HepG2 (cell line): ENCODE measurements at regions not wholly inside any gene's neighbourhood (a gene's known extent, or its start where the extent isn't known, plus 50 kb on each side); places are given as distances from the start of the nearest gene placed in this dataset.

ENCODE experiments used
- ATAC-seq: fragments of 200-7000 bp; cut with Tn5 transposase; 3 replicates; pipeline ENCODE4 v1.9.1; 2020; ENCODE audit warnings: mild to moderate bottlenecking, moderate library complexity
- BruUV-seq: library from RNA; stranded (reverse); fragments of 400-500 nt; replicated peaks from 2 replicates; lab custom pipeline; 2021; lab: Mats Ljungman, UMichigan
- CTCF ChIA-PET: fragments of 300-600 bp; formaldehyde crosslinking; extraction: SDS; loops from one replicate; lab custom pipeline; 2021; ENCODE audit warnings: low total read pairs, inconsistent platforms, low intra/inter-chr PET ratio; lab: Yijun Ruan, JAX
- POLR2A ChIA-PET: fragments of 350-600 bp; sonication (Branson Sonifier 250); formaldehyde crosslinking; loops from one replicate; lab custom pipeline; 2020; ENCODE audit warnings: antibody characterized with exemption, inconsistent platforms; lab: Yijun Ruan, JAX
- DNase-seq: peaks from one replicate; pipeline ENCODE4 v3.0.0-alpha.2; 2015; ENCODE audit warnings: low spot score
- FAIRE-seq: peaks from 3 replicates; lab custom pipeline; 2011; peaks lifted over from hg19 to GRCh38; lab: Jason Lieb, UNC
- H2AFZ ChIP-seq: one replicate; pipeline ENCODE4 v1.6.1; 2011; ENCODE audit warnings: low read length, inconsistent platforms
- H3K27ac ChIP-seq: fragments of 300-600 bp; 3 replicates; pipeline ENCODE4 v1.8.0; 2011; ENCODE audit warnings: mixed run types, mild to moderate bottlenecking, mixed read lengths, low read length, inconsistent platforms; ENCODE audit not compliant: insufficient read depth; ENCODE audit errors: extremely low read length
- H3K27me3 ChIP-seq, 2 experiments: fragments of 200-600 bp in 1 of 2; 2 replicates in 1 of 2; 3 replicates in 1 of 2; pipeline versions ENCODE4 v1.6.0 to v1.8.0; 2011; ENCODE audit warnings: low read length in 2 of 2, mild to moderate bottlenecking in 2 of 2, moderate library complexity in 2 of 2, inconsistent platforms in 1 of 2; ENCODE audit not compliant: insufficient read depth in 2 of 2, control insufficient read depth in 1 of 2
- H3K36me3 ChIP-seq, 2 experiments: fragments of 200-600 bp in 1 of 2; replicated peaks in 1 of 2; 2 replicates in 1 of 2; 3 replicates in 1 of 2; pipeline versions ENCODE4 v1.5.1 to v1.8.0; 2011; ENCODE audit warnings: low read length in 2 of 2, inconsistent platforms in 1 of 2; ENCODE audit not compliant: insufficient read depth in 2 of 2, control insufficient read depth in 1 of 2
- H3K4me1 ChIP-seq: 2 replicates; pipeline ENCODE4 v1.5.1; 2012; ENCODE audit warnings: low read length, inconsistent platforms; ENCODE audit not compliant: insufficient read depth
- H3K4me2 ChIP-seq: 2 replicates; pipeline ENCODE4 v1.6.0; 2011; ENCODE audit warnings: low read depth, low read length, inconsistent platforms
- H3K4me3 ChIP-seq, 3 experiments: fragments of 200-600 bp in 1 of 3; sonication (generic), shearing (Covaris generic) in 1 of 3; replicated peaks in 1 of 3; 2 replicates each; pipeline ENCODE4 v1.5.1; 2011 to 2016; ENCODE audit warnings: low read length in 3 of 3, inconsistent platforms in 2 of 3, low read depth in 2 of 3, mild to moderate bottlenecking in 2 of 3, control low read depth in 1 of 3, mixed read lengths in 1 of 3; ENCODE audit not compliant: insufficient read depth in 1 of 3
- H3K79me2 ChIP-seq: one replicate; pipeline ENCODE4 v1.6.1; 2011; ENCODE audit warnings: low read length, inconsistent platforms; ENCODE audit not compliant: insufficient read depth
- H3K9ac ChIP-seq: 2 replicates; pipeline ENCODE4 v1.6.0; 2011; ENCODE audit warnings: mild to moderate bottlenecking, low read depth, low read length, inconsistent platforms; ENCODE audit not compliant: insufficient read depth
- H3K9me3 ChIP-seq: 2 replicates; pipeline ENCODE4 v1.5.1; 2012; ENCODE audit warnings: mild to moderate bottlenecking, low read length
- H4K20me1 ChIP-seq: 2 replicates; pipeline ENCODE4 v1.6.0; 2011; ENCODE audit warnings: inconsistent platforms, mild to moderate bottlenecking, low read length, moderate library complexity; ENCODE audit not compliant: insufficient read depth
- ATM ChIP-seq: fragments of 450-650 bp; IDR thresholded peaks from 2 replicates; pipeline ENCODE4 v1.7.1; 2017; ENCODE audit warnings: mild to moderate bottlenecking, borderline replicate concordance
- BRCA1 ChIP-seq: sonication (generic); formaldehyde crosslinking; IDR thresholded peaks from 2 replicates; pipeline ENCODE4 v1.4.0; 2020; ENCODE audit warnings: missing genetic modification reagents
- MAFG ChIP-seq: sonication (generic); formaldehyde crosslinking; IDR thresholded peaks from 2 replicates; pipeline ENCODE4 v1.5.1; 2020; ENCODE audit warnings: mild to moderate bottlenecking, missing genetic modification reagents
- PLRG1 ChIP-seq: fragments of 450-650 bp; conservative IDR thresholded peaks from 2 replicates; pipeline ENCODE4 v1.6.1; 2016
- POLR2AphosphoS5 ChIP-seq: IDR thresholded peaks from 2 replicates; pipeline ENCODE4 v1.6.1; 2012; ENCODE audit warnings: low read depth, low read length
- SMC3 ChIP-seq: IDR thresholded peaks from 2 replicates; pipeline ENCODE4 v1.6.1; 2011; ENCODE audit warnings: low read length, improper control_type of control experiment
- TOPORS ChIP-seq: sonication (generic); formaldehyde crosslinking; IDR thresholded peaks from 2 replicates; pipeline ENCODE4 v1.8.0; 2023; ENCODE audit warnings: mild to moderate bottlenecking, missing genetic modification reagents
- ZNF333 ChIP-seq: sonication (generic); formaldehyde crosslinking; IDR thresholded peaks from 2 replicates; pipeline ENCODE4 v1.4.0; 2020; ENCODE audit warnings: mild to moderate bottlenecking, missing genetic modification reagents, borderline replicate concordance
- ZSCAN29 ChIP-seq: sonication (generic); formaldehyde crosslinking; conservative IDR thresholded peaks from 2 replicates; pipeline ENCODE4 v1.4.0; 2020; ENCODE audit warnings: mild to moderate bottlenecking, missing genetic modification reagents
- WGBS: methylation state at CpG from one replicate; pipeline ENCODE4 v1.1.6; 2017; ENCODE audit warnings: low lambda C conversion rate; 5-methylcytosine and 5-hydroxymethylcytosine counted together
- in situ Hi-C: cut with HindIII; loops from 2 replicates; pipeline ENCODE4 v1.10.0; 2017; ENCODE audit warnings: low pct_unique_long_range_greater_than_20kb; ENCODE audit not compliant: extremely low pct_ligation_motif_present
- intact Hi-C: fragments of 100-400 bp; cut with micrococcal nuclease; formaldehyde crosslinking; loops from one replicate; pipeline ENCODE4 v1.10.0; 2022; ENCODE audit not compliant: unreplicated experiment

DNA sequence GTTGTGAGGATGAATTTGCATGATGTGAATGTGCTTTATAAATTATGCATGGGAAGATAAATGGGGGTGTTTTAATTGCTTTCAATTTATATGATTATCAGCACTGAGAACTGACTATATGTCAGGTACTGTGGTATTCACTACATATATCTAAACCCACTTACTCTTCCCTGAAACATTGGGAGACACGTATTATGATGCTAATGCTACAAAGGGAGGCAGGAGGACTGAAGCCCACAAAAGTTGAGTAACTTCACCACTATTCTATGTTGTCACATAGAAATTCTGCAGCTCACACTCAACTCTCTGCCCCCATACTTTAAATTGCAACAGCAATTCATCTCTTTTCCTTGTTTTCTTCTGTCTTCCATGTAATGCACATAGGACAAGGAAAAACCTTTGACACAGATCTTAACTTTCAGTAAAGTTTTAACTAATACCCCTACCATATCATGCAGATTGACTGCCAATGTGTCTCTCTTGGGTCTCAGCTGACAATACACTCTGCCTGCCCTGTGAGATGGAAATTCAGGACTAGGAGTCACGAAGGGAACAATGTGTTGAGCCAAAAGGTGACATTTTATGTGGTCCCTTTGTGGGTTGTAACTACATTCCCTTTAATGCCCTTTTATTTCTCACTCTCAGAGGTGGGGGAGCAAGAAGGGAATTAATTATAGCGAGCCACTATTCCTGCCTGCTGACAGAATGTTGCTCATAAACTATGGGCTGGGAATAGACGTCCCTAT lies 691.0 kb upstream of the SORCS1 start:
- Histone ChIP-seq H3K36me3 (no peaks in the 10 kb centered on the region), H3K4me3 (no peak overlapping the region), H3K9me3 (peaks cover 82% of the 10 kb centered on the region), H3K27me3 (no peaks in the 10 kb centered on the region), H3K79me2 (no peaks in the 10 kb centered on the region), H3K27ac (no peak overlapping the region), H3K4me2 (no peak overlapping the region), H4K20me1 (no peaks in the 10 kb centered on the region), H3K9ac (no peak overlapping the region), H2AFZ (no peak overlapping the region), H3K4me1 (no peaks in the 10 kb centered on the region)
- CTCF ChIA-PET = no interaction called here
- WGBS = 9% methylated on average over 4 of the region's 4 CpGs
- in situ Hi-C loops (no loop called here), intact Hi-C loops (no loop called here)
- BruUV-seq = no TSS peak
- DNase-seq (no peak), FAIRE-seq (no peak), ATAC-seq (no peak)
- POLR2A ChIA-PET = no interaction called here
- no peak for TF ChIP-seq SMC3
- no peak for TF ChIP-seq ZSCAN29 (CRISPR knock-in tag)
- TF ChIP-seq MAFG (CRISPR knock-in tag) = no peak
- no peak for TF ChIP-seq BRCA1 (CRISPR knock-in tag)
- no peak for TF ChIP-seq TOPORS (CRISPR knock-in tag)
- no peak for TF ChIP-seq ZNF333 (CRISPR knock-in tag)
- no peak for TF ChIP-seq PLRG1

DNA sequence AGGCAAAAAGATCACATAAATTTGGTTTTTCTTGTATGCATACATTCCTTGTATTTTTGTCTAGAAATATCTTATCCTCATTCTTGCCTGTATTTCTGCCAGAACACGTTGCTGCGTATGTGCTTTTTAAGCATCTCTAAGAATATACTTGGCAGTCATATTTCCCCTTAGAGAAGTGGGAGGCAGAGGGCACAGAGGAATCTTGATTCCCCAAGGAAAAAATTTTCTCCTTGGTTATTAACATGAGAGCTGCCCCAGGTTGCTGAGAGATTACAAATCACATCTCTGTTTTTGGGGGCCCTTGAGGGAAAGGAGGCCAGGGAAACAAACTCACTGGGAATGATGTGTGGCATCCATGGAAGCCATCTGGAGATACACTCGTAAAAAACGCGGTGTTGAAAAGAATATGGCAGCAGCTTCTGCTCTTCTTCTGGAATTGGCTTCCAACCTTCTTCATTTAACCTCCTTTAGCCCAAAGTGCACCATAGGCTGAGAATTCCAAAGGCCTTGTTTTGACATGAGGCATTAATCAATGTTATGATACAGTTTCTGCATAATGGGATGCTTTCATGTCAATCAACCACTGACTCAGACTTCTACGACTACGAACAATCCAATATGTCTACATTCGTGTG lies 684.3 kb upstream of the SORCS1 start:
- Histone ChIP-seq H3K79me2 (no peaks in the 10 kb centered on the region), H2AFZ (no peak overlapping the region), H3K4me2 (no peak overlapping the region), H3K36me3 (no peaks in the 10 kb centered on the region), H3K9me3 (peaks cover 87% of the 10 kb centered on the region), H3K4me1 (no peaks in the 10 kb centered on the region), H4K20me1 (no peaks in the 10 kb centered on the region)
- intact Hi-C loops = no loop called here
- in situ Hi-C loops = no loop called here
- WGBS = 7% methylated on average over 8 of the region's 8 CpGs
- ChIA-PET POLR2A (no interaction called here), CTCF (no interaction called here)
- BruUV-seq = no TSS peak
- TF ChIP-seq POLR2AphosphoS5 (no peak), ATM (no peak)
- TF ChIP-seq, all 625 proteins: peak for 0
- no peak for FAIRE-seq
- DNase-seq = no peak
- Histone ChIP-seq H3K4me3 (no peak overlapping the region), H3K27ac (no peak overlapping the region), H3K27me3 (no peaks in the 10 kb centered on the region), H3K9ac (no peak overlapping the region)
- no peak for ATAC-seq
